Suprapubic skin (tissue), 3 donors: ENCODE measurements at regions not wholly inside any gene's neighbourhood (a gene's known extent, or its start where the extent isn't known, plus 50 kb on each side); places are given as distances from the start of the nearest gene placed in this dataset.

Experiments
- CTCF ChIP-seq, 2 donors: fragments of 200-600 bp in 1 of 2; fragments of 450-650 bp in 1 of 2; sonication (generic) in 1 of 2; IDR thresholded peaks; one replicate each; pipeline ENCODE4 v1.5.1; 2016 to 2019; ENCODE audit warnings: antibody characterized with exemption in 2 of 2, mild to moderate bottlenecking in 1 of 2, moderate library complexity in 1 of 2
- POLR2A ChIP-seq, 2 donors: fragments of 450-650 bp; IDR thresholded peaks; one replicate each; pipeline ENCODE4 v1.6.1; 2017; ENCODE audit warnings: antibody characterized with exemption in 2 of 2, mild to moderate bottlenecking in 2 of 2, moderate library complexity in 2 of 2

GRCh38 chr4:120445186-120445585 lies 378.5 kb upstream of the MAD2L1 start:
- TF ChIP-seq CTCF (IDR thresholded peaks at IDR 0.05) (no peak), POLR2A (IDR thresholded peaks at IDR 0.05) (no peak)
